Stimulated activated CD8-positive, alpha-beta memory T cell treated with anti-CD3 and anti-CD28 coated beads, Interleukin-4, amount 100 ng/mL, for 48 hours (primary cell): ENCODE measurements at regions not wholly inside any gene's neighbourhood (a gene's known extent, or its start where the extent isn't known, plus 50 kb on each side); places are given as distances from the start of the nearest gene placed in this dataset.
"Not testable (repeated sequence)": the region's sequence is repeated elsewhere in the genome, so short reads cannot be mapped to it uniquely, and the experiment has no call there.

Source experiments
- DNase-seq: peaks from one replicate; pipeline ENCODE4 v3.0.0-alpha.2; 2020

DNA sequence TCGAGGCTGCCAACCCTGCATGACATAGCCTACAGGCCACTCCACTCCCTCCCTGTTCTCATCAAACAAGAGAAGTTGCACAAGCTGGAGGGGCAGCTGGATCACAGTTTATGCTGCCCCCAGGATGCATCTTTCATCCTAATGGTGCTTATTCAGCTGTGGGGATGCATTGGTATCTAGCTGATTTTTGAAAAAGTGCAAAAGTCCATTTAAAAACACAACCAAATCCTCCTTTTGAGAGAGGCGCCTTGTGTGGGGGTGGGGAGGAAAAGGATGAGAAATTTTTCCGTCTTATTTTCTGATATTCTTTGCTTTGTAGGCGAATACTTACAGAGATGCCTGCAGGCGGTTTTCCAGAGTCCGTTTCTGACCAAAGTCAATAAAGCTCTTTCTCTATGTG, 276.4 kb upstream of the BOD1L1 start:
- no peak for DNase-seq

GRCh38 chr4:13905543-13905942, 278.0 kb upstream of the BOD1L1 start:
- DNase-seq, result no peak

DNA sequence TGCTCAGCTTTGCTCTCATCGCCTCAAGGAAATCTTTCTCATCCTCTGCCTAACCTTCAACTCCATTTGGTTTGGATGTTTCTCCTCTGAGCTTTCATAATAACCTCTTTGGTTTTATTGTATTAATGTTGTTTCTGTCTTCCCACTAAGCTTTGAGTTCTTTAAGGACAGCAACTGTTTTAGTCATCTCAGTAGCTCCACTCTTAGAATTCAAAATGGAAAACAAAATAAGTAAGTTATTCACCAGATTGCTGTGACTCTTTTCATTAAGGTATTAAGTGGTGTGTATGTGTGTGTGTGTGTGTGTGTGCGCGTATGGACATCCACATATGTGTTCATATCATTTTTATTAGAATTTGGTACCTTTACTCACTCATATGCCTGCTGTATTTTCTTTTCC, 279.2 kb upstream of the BOD1L1 start:
- DNase-seq, result no peak

- no peak for DNase-seq
These were observed 279.8 kb upstream of the BOD1L1 start for GRCh38 chr4:13907255-13907751.

DNA sequence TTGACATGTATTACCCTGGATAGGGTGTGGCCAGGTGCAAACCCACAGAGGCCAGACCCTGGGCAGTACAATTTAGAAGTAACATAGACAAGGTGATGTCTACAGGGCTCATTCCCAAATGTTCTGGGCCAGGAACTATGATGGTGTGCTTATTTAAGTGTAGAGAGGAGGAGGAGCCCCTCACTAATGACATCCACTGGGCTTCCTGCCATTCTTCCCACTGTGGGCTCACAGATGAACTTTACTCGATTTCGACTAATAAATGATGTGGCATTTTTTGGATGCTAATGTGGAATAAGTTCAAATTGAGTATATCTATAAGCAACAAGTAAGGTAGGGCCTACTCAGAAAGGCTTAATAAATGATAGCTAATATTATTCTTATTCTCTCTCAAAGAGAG, 280.9 kb upstream of the BOD1L1 start:
- DNase-seq, result no peak

- no peak for DNase-seq
These were observed 283.0 kb upstream of the BOD1L1 start for GRCh38 chr4:13910556-13910955.

GRCh38 chr4:13911256-13911655, 283.7 kb upstream of the BOD1L1 start:
- DNase-seq, result no peak

- no peak for DNase-seq
These were observed 285.0 kb upstream of the BOD1L1 start for GRCh38 chr4:13912436-13912925.

GRCh38 chr4:13912966-13913365, 285.4 kb upstream of the BOD1L1 start:
- no peak for DNase-seq

- DNase-seq, result no peak
These were observed 289.5 kb upstream of the BOD1L1 start for GRCh38 chr4:13917015-13917414.

DNA sequence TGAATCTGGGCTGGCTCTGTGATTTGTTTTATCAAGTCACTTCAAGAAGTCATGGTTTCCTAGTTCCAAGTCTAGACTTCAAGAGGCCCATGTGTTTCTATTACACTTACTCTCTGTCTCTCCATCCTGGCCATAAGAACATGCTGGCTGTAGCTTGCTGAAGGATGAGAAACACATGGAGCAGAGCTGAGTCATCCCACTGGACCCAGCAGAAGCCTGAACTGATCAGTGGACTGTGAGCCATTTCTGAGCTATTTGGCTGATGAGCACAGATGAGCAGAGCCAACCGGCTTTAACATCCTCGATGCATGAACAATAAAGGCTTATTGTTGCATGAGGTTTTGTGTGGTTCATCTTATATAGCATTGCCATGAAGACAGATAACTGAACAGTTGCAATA, 290.6 kb upstream of the BOD1L1 start:
- no peak for DNase-seq

GRCh38 chr4:13918991-13919441, 291.5 kb upstream of the BOD1L1 start:
- no peak for DNase-seq

DNA sequence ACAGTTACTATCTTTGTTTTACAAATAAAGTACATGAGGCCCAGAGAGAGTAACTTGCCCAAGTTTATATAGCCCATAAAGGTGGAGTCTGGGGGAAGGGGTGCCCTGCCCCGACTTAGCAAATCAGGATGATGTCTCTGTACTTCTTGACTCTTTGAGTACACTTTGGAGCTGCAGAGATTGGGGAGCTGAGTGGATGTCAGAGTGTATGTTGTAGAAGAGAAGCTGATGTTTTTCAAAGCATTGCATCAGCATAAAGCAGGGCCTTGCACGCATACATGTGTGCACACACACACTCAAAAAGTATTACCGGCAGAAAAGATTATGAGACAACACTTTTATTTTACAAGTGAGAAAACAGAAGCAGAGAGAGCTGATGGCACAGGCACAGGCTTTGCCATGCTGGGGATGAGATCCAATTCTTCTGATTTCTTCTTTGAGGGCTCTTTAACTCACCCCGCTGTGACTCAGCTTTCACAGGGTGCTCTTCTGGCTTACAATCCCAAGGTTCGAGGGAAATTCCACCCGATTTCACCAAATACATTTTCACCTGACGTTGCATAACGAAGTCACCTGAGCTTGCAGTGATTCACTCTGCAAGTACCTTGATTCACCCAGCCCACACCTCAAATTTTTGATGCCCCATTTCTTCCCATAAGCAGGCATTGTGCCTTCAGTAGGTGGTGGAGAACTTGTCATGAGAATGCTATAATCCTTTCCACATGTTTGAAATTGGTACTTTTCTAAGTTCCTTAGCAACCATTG, 292.8 kb upstream of the BOD1L1 start:
- no peak for DNase-seq

DNA sequence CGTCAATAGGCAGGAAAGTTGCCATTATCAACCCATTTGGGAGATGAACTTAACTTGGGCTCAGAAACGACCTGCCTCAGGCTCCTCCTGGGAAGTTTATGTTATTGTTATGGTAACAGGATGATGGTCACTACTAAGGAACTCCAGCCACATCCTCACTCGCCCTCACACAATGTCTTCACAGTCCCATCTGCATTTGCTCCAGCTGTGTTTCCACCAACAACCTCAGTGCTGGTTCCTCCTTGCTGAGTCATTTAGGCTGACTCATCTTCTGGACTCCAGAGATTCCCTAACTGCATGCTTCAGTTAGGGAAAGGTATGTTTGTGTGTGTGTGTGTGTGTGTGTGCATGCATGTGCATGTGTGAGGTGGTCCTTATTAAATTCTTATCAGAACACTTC, 293.4 kb upstream of the BOD1L1 start:
- DNase-seq, result no peak

DNA sequence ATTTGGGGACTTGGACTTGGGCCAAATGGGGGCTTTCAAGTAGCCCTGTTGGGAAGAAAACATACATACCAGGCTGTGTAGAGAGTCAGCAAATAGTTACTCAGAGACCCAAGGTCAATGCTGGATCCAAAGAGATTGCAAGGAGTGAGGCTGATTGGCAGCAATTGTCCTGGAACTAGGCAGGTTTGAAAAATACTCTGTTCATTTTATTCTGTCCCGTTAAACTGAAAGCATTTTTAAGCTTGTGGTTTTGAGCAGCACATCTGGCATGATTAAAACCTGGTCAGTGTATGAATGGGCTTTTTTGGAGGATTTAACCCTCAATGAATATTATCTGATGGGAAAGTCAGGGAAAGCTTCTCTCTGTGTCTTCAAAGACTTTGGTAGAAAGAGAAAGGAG, 294.3 kb upstream of the BOD1L1 start:
- no peak for DNase-seq

GRCh38 chr4:13922459-13922858, 294.9 kb upstream of the BOD1L1 start:
- no peak for DNase-seq

DNA sequence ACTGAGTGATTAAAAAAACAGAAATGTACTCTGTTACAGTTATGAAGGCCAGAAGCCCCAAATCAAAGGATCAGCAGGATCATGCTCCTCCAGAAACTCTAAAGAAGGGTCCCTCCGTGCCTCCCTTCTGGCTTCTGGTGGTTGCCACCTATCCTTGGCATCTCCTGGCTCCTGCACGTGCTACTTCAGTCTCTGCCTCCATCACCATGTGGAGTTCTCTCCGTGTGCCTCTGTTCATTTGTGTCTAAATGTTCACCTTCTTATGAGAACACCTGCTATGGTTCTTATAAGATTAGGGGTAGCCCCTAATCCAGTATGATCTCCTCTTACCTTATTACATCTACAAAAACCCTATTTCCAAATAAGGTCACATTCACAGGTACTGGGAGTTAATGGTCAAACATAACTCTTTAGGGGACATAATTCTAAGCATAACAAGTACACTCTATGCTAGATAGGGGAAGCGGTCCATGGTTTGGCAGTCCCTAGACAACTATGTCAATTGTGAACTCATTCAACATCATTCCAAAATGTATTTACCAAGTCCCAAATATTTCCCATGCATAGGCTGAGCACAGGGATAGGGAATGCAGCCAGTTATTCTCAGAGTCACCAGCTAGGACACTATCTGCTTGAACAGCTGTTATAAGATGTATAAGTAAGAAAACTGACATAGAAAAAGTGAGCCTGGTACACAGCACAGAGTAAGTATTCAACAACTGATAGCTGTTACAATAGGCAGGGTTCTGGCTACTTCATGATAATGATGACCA, 295.5 kb upstream of the BOD1L1 start:
- DNase-seq, result no peak

DNA sequence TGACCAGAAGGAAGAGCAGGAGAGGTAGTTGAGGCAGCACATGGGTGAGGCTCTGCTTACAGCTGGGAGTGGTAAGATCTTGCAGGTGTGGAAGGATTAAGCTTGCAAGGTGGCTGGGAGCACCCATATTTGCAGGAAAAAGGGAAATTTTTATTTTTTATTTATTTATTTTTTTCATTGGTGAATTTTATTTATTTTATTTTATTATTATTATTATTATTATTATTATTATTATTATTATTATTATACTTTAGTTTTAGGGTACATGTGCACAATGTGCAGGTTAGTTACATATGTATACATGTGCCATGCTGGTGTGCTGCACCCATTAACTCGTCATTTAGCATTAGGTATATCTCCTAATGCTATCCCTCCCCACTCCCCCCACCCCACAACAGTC, 297.4 kb upstream of the BOD1L1 start:
- not testable (repeated sequence) for DNase-seq

GRCh38 chr4:13928214-13928613, 300.7 kb upstream of the BOD1L1 start:
- no peak for DNase-seq

DNA sequence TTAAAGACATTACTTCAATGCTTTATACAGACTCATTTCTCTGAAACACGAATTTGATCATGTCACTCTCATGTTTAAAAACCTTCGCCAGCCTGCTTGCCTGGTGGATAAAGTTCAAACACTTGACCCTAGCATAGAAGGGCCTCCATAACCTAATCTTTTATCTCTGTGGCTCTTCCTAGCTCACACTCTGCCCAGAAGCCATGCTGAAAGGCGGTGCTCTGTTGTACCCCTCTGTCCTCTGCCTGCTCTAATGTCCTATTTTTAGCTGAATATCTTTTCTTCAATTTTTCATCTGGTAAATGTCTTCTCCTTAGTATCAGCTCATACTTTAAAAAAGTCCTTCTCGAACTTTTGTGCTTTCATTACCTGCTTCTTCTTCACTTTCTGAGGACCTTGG, 302.6 kb upstream of the BOD1L1 start:
- no peak for DNase-seq

- DNase-seq, result no peak
These were observed 305.7 kb upstream of the BOD1L1 start for GRCh38 chr4:13933191-13933590.

DNA sequence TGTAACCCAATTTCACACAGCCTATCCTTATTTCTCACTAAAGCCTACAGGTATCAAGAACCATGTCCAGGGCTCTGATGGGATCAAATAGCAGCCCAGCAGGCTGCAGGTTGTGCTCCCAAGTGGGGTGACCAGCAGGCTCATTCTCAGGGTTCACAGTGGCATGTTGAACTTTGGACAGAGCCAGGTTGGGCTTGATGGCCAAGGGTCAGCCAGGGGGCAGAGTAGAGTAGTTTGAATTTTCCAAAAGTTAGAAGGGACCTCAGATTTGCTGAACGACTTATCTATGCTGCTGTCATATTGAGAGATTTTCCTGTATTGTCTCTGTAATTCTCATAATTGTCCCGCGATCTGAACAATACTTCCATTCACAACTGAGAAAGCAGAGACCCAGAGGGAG, 310.8 kb upstream of the BOD1L1 start:
- DNase-seq, result no peak

GRCh38 chr4:13940921-13941320, 313.4 kb upstream of the BOD1L1 start:
- no peak for DNase-seq

DNA sequence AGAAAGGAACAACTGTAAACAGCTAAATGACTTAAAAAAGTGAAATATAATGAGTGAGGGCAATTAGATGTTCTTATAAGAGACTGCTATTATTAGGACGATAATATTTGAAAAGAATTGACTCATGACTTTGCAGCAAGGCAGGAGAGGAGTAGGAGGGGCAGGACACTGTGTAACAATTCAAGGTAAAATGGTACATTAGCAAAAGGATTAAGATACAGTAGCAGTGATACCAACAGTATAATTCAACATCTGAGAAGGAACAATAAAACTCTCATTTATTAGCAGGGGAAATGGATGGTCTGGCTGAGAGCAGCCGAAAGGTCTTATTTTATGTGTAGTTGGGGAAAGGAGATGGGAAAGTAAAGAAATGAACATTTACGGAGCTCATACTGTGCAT, 315.5 kb upstream of the BOD1L1 start:
- DNase-seq, result no peak
